Caco-2 (cell line): ENCODE measurements at regions not wholly inside any gene's neighbourhood (a gene's known extent, or its start where the extent isn't known, plus 50 kb on each side); places are given as distances from the start of the nearest gene placed in this dataset.
A peak's percentile ranks its signal among the peaks of the same experiment; 100 is the strongest.

Experiments
- BruUV-seq: library from RNA; stranded (reverse); fragments of 400-500 nt; replicated peaks from 2 replicates; lab custom pipeline; 2021; lab: Mats Ljungman, UMichigan
- CTCF ChIA-PET: fragments of 300-600 bp; sonication (Branson Sonifier 250); formaldehyde crosslinking; loops from one replicate; lab custom pipeline; 2022; ENCODE audit warnings: antibody characterized with exemption; lab: Charles Lee
- POLR2A ChIA-PET: fragments of 300-600 bp; sonication (Branson Sonifier 250); formaldehyde crosslinking; loops from one replicate; lab custom pipeline; 2022; ENCODE audit warnings: antibody characterized with exemption; lab: Charles Lee
- DNase-seq, 2 experiments: peaks; one replicate each; pipeline versions ENCODE4 v3.0.0 to v3.0.0-alpha.2; 2020 to 2022
- H3K27me3 ChIP-seq: replicated peaks from 2 replicates; pipeline ENCODE4 v1.6.0; 2011; ENCODE audit warnings: low read length; ENCODE audit not compliant: control insufficient read depth, insufficient read depth
- H3K36me3 ChIP-seq: 2 replicates; pipeline ENCODE4 v1.5.1; 2011; ENCODE audit warnings: low read length; ENCODE audit not compliant: control insufficient read depth, insufficient read depth
- H3K4me1 ChIP-seq: fragments of 250-450 bp; sonication (Bioruptor Pico); 2 replicates; pipeline ENCODE4 v1.5.1; 2020; ENCODE audit warnings: mild to moderate bottlenecking
- H3K4me3 ChIP-seq: 2 replicates; pipeline ENCODE4 v1.5.1; 2011; ENCODE audit warnings: low read depth, mild to moderate bottlenecking, control low read depth, low read length
- H3K9me3 ChIP-seq: fragments of 250-450 bp; sonication (Bioruptor Pico); 2 replicates; pipeline ENCODE4 v1.5.1; 2020; ENCODE audit warnings: mild to moderate bottlenecking, moderate library complexity
- H3K27ac Mint-ChIP-seq: one replicate; pipeline ENCODE4 v1.8.0; 2022; ENCODE audit warnings: mixed read lengths; ENCODE audit not compliant: unreplicated experiment
- H3K27me3 Mint-ChIP-seq: one replicate; pipeline ENCODE4 v1.8.0; 2022; ENCODE audit warnings: mixed read lengths; ENCODE audit not compliant: insufficient read depth, unreplicated experiment
- H3K36me3 Mint-ChIP-seq: one replicate; pipeline ENCODE4 v1.8.0; 2022; ENCODE audit warnings: mild to moderate bottlenecking, mixed read lengths; ENCODE audit not compliant: insufficient read depth, unreplicated experiment
- H3K4me1 Mint-ChIP-seq: one replicate; pipeline ENCODE4 v1.8.0; 2022; ENCODE audit warnings: low read depth, mixed read lengths; ENCODE audit not compliant: unreplicated experiment
- H3K4me3 Mint-ChIP-seq: one replicate; pipeline ENCODE4 v1.8.0; 2022; ENCODE audit warnings: mild to moderate bottlenecking, moderate library complexity, mixed read lengths; ENCODE audit not compliant: unreplicated experiment
- H3K9me3 Mint-ChIP-seq: one replicate; pipeline ENCODE4 v1.8.0; 2022; ENCODE audit warnings: mixed read lengths; ENCODE audit not compliant: unreplicated experiment
- intact Hi-C: fragments of 100-400 bp; cut with micrococcal nuclease; formaldehyde crosslinking; loops from one replicate; pipeline ENCODE4 v1.10.0; 2022; ENCODE audit not compliant: unreplicated experiment
- TF ChIP-seq, protein P1 (sequence below), 2 experiments: fragments of 200-600 bp in 1 of 2; IDR thresholded peaks; 1 replicate in 1 of 2; 2 replicates in 1 of 2; pipeline versions ENCODE4 v1.5.1 to v1.8.0; 2011 to 2022; ENCODE audit warnings: antibody characterized with exemption in 1 of 2, control low read depth in 1 of 2, inconsistent platforms in 1 of 2, low read depth in 1 of 2, low read length in 1 of 2, mild to moderate bottlenecking in 1 of 2, moderate library complexity in 1 of 2; ENCODE audit not compliant: insufficient read depth in 1 of 2, severe bottlenecking in 1 of 2, unreplicated experiment in 1 of 2

DNA sequence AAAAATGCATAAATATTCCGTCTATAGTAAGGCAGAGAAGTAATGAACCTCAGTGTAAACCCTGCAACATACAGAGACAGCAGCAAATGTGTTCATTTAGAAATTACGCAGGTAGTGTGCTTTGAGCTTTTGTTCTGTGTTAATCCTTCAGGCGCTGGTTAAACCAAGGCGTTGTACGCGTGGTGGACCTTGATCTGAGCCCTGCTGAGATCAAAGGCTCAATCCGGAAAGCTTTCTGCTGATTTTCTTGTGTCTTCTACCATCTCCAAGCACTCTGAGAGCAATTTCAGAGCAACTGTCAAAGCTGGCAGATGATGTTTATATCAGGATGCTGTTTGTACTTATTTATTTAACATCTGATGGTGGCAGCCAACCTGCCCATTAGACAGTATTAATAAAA is 382.8 kb downstream of the CDH26 start:
- CTCF ChIA-PET = interaction anchor here (0.6 kb wide), 1 partner anchor 777 kb away, joined by 3 read pairs; no protein-coding TSS in a partner anchor
- peaks cover 14% of the 10 kb centered on the region for H3K9me3 Mint-ChIP-seq
- H3K27me3 ChIP-seq = no peaks in the 10 kb centered on the region

DNA sequence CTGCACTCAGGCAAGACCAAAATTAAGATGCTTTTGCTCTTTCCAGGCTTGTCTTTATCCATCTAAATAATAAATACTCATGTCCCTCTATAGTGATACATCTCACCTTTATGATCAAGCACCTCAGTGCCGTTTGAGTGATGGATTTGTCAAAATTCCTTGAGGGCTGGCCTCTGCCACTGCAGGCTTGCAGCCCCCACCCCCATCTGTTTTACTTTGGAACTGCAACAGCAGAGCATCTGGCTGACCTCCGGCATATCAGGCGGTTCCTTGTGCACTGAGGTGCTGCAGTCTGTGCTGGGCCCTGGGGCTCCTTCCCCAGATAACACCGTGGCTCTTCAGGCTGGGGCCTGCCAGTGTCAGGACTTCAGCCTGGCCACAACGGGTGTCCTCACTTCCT is 386.9 kb downstream of the CDH26 start:
- POLR2A ChIA-PET = no interaction called here

More for the DNA sequence above, 382.8 kb downstream of the CDH26 start:
- H3K4me1 Mint-ChIP-seq = no peaks in the 10 kb centered on the region
- Histone ChIP-seq H3K9me3 (no peaks in the 10 kb centered on the region; the same call in 1 of the 2 replicates), H3K36me3 (no peaks in the 10 kb centered on the region), H3K4me1 (peaks cover 5% of the 10 kb centered on the region), H3K4me3 (no peak overlapping the region)
- no peak overlapping the region for H3K27ac Mint-ChIP-seq
- POLR2A ChIA-PET = no interaction called here
- intact Hi-C loops = no loop called here
- peak in 1 of 2 experiments; percentile 39 for DNase-seq
- peaks cover 6% of the 10 kb centered on the region for H3K27me3 Mint-ChIP-seq
- TF ChIP-seq, protein P1, sequence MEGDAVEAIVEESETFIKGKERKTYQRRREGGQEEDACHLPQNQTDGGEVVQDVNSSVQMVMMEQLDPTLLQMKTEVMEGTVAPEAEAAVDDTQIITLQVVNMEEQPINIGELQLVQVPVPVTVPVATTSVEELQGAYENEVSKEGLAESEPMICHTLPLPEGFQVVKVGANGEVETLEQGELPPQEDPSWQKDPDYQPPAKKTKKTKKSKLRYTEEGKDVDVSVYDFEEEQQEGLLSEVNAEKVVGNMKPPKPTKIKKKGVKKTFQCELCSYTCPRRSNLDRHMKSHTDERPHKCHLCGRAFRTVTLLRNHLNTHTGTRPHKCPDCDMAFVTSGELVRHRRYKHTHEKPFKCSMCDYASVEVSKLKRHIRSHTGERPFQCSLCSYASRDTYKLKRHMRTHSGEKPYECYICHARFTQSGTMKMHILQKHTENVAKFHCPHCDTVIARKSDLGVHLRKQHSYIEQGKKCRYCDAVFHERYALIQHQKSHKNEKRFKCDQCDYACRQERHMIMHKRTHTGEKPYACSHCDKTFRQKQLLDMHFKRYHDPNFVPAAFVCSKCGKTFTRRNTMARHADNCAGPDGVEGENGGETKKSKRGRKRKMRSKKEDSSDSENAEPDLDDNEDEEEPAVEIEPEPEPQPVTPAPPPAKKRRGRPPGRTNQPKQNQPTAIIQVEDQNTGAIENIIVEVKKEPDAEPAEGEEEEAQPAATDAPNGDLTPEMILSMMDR (IDR thresholded peaks at IDR 0.05; ENCODE audit: insufficient read depth in 1 of 2, low read depth in 1 of 2, low read length in 1 of 2, severe bottlenecking in 1 of 2, unreplicated experiment in 1 of 2) = no peak
- H3K4me3 Mint-ChIP-seq = no peak overlapping the region
- H3K36me3 Mint-ChIP-seq = no peaks in the 10 kb centered on the region
- no TSS peak for BruUV-seq

DNA sequence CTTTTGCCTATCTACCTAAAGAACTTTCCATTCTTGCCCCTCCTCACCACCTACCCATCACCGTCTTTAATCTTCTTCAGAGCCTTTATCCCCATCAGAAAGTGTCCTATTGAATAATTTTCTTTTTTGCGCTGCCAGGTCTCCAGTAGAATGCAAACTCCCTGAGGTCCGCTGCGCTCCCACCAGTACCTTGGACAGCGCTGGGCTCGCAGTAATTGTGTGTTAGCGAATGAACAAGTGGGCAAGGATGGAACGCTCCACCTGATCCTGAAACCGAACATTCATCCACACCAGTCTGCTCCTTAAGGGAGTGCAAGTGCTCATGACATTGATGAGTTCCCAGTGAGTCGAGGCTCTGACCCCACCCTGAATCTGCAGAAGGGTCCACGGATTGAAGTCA is 391.2 kb downstream of the CDH26 start:
- no peak for DNase-seq
- Mint-ChIP-seq H3K9me3 (no peaks in the 10 kb centered on the region), H3K4me3 (no peak overlapping the region), H3K27me3 (peaks cover 10% of the 10 kb centered on the region), H3K4me1 (no peaks in the 10 kb centered on the region), H3K27ac (no peak overlapping the region), H3K36me3 (no peaks in the 10 kb centered on the region)
- H3K9me3 ChIP-seq = 0 out of 2 replicates have a peak, but pooled peaks cover 6% of the 10 kb centered on the region
- H3K36me3 ChIP-seq = no peaks in the 10 kb centered on the region
- POLR2A ChIA-PET = no interaction called here
- H3K4me3 ChIP-seq = no peak overlapping the region
- intact Hi-C loops = no loop called here
- H3K27me3 ChIP-seq = no peaks in the 10 kb centered on the region
- TF ChIP-seq, protein P1 (IDR thresholded peaks at IDR 0.05; ENCODE audit: insufficient read depth in 1 of 2, low read depth in 1 of 2, low read length in 1 of 2, severe bottlenecking in 1 of 2, unreplicated experiment in 1 of 2) = no peak
- no peaks in the 10 kb centered on the region for H3K4me1 ChIP-seq
- BruUV-seq = no TSS peak
- CTCF ChIA-PET = no interaction called here

More for the DNA sequence above, 386.9 kb downstream of the CDH26 start:
- Mint-ChIP-seq H3K9me3 (no peaks in the 10 kb centered on the region), H3K27ac (no peak overlapping the region), H3K4me1 (no peaks in the 10 kb centered on the region), H3K27me3 (peaks cover 10% of the 10 kb centered on the region), H3K4me3 (no peak overlapping the region), H3K36me3 (no peaks in the 10 kb centered on the region)
- H3K4me1 ChIP-seq = peaks cover 5% of the 10 kb centered on the region
- CTCF ChIA-PET = no interaction called here
- intact Hi-C loops = no loop called here
- no TSS peak for BruUV-seq
- H3K36me3 ChIP-seq = no peaks in the 10 kb centered on the region
- no peak overlapping the region for H3K4me3 ChIP-seq
- TF ChIP-seq, protein P1 (IDR thresholded peaks at IDR 0.05; ENCODE audit: insufficient read depth in 1 of 2, low read depth in 1 of 2, low read length in 1 of 2, severe bottlenecking in 1 of 2, unreplicated experiment in 1 of 2) = no peak
- no peak for DNase-seq
- H3K27me3 ChIP-seq = no peaks in the 10 kb centered on the region
- H3K9me3 ChIP-seq = no peaks in the 10 kb centered on the region; the same call in 1 of the 2 replicates
